ENCODE measurements at regions not wholly inside any gene's neighbourhood (a gene's known extent, or its start where the extent isn't known, plus 50 kb on each side); places are given as distances from the start of the nearest gene placed in this dataset.

GRCh38 chr17:71881041-71881440, 239.8 kb upstream of the SOX9 start:
- TF ChIP-seq CTCF (IDR thresholded peaks at IDR 0.05) (no peak), POLR2A (IDR thresholded peaks at IDR 0.05) (no peak)

Data from ovary (tissue), 3 donors.